HuH-7 (cell line): ENCODE measurements at regions not wholly inside any gene's neighbourhood (a gene's known extent, or its start where the extent isn't known, plus 50 kb on each side); places are given as distances from the start of the nearest gene placed in this dataset.

Experiments used
- DNase-seq: peaks from one replicate; pipeline ENCODE4 v3.0.0; 2011; ENCODE audit warnings: low spot score

GRCh38 chr20:43306837-43307236 lies 117.1 kb upstream of the PTPRT start:
- DNase-seq = no peak

GRCh38 chr20:43305749-43306148 lies 116.0 kb upstream of the PTPRT start:
- no peak for DNase-seq

- DNase-seq = no peak
Observed at GRCh38 chr20:43304598-43304997, 114.9 kb upstream of the PTPRT start.

- no peak for DNase-seq
Observed at GRCh38 chr20:43302936-43303335, 113.2 kb upstream of the PTPRT start.

- DNase-seq = no peak
Observed at GRCh38 chr20:43300901-43301300, 111.2 kb upstream of the PTPRT start.

GRCh38 chr20:43295781-43296180 lies 106.1 kb upstream of the PTPRT start:
- no peak for DNase-seq

GRCh38 chr20:43295263-43295662 lies 105.6 kb upstream of the PTPRT start:
- no peak for DNase-seq

GRCh38 chr20:43294031-43294430 lies 104.3 kb upstream of the PTPRT start:
- no peak for DNase-seq

- no peak for DNase-seq
Observed at GRCh38 chr20:43293068-43293786, 103.5 kb upstream of the PTPRT start.

GRCh38 chr20:43292222-43292621 lies 102.5 kb upstream of the PTPRT start:
- no peak for DNase-seq

GRCh38 chr20:43287637-43288036 lies 97.9 kb upstream of the PTPRT start:
- DNase-seq = no peak

- DNase-seq = no peak
Observed at GRCh38 chr20:43285170-43285569, 95.5 kb upstream of the PTPRT start.

- no peak for DNase-seq
Observed at GRCh38 chr20:43284486-43284885, 94.8 kb upstream of the PTPRT start.

- DNase-seq = no peak
Observed at GRCh38 chr20:43283126-43283525, 93.4 kb upstream of the PTPRT start.

GRCh38 chr20:43271980-43272379 lies 82.3 kb upstream of the PTPRT start:
- no peak for DNase-seq

- DNase-seq = no peak
Observed at GRCh38 chr20:43265449-43265848, 75.7 kb upstream of the PTPRT start.

GRCh38 chr20:43263226-43263625 lies 73.5 kb upstream of the PTPRT start:
- no peak for DNase-seq

GRCh38 chr20:43262341-43262740 lies 72.6 kb upstream of the PTPRT start:
- no peak for DNase-seq

- DNase-seq = no peak
Observed at GRCh38 chr20:43255877-43256276, 66.2 kb upstream of the PTPRT start.

- DNase-seq = no peak
Observed at GRCh38 chr20:43252761-43253160, 63.1 kb upstream of the PTPRT start.

GRCh38 chr20:43248341-43248740 lies 58.6 kb upstream of the PTPRT start:
- no peak for DNase-seq

GRCh38 chr20:43247361-43247760 lies 57.7 kb upstream of the PTPRT start:
- no peak for DNase-seq

- DNase-seq = no peak
Observed at GRCh38 chr20:43244647-43245046, 54.9 kb upstream of the PTPRT start.

- DNase-seq = no peak
Observed at GRCh38 chr20:43243672-43244269, 54.1 kb upstream of the PTPRT start.
